H1 (cell line): ENCODE measurements at regions not wholly inside any gene's neighbourhood (a gene's known extent, or its start where the extent isn't known, plus 50 kb on each side); places are given as distances from the start of the nearest gene placed in this dataset.

Experiments used
- CTCF ChIA-PET: fragments of 300-600 bp; sonication (Branson Sonifier 250); formaldehyde crosslinking; loops from one replicate; lab custom pipeline; 2021; ENCODE audit not compliant: partially characterized antibody; lab: Charles Lee
- POLR2A ChIA-PET: fragments of 300-600 bp; sonication (Branson Sonifier 250); formaldehyde crosslinking; loops from one replicate; lab custom pipeline; 2021; ENCODE audit warnings: inconsistent platforms; ENCODE audit not compliant: partially characterized antibody; lab: Charles Lee
- DNase-seq, 2 experiments: peaks; one replicate each; pipeline versions ENCODE4 v3.0.0 to v3.0.0-alpha.2; 2010 to 2022; ENCODE audit warnings: low spot score in 2 of 2, low read depth in 1 of 2, mixed read lengths in 1 of 2
- FAIRE-seq: peaks from 2 replicates; lab custom pipeline; 2011; peaks lifted over from hg19 to GRCh38; lab: Jason Lieb, UNC
- H2AFZ ChIP-seq: 2 replicates; pipeline ENCODE4 v1.8.1; 2012; ENCODE audit warnings: low read length, inconsistent platforms
- H2AK5ac ChIP-seq: 2 replicates; pipeline ENCODE4 v1.6.1; 2013; ENCODE audit warnings: low read depth, low read length
- H2BK120ac ChIP-seq: replicated peaks from 2 replicates; pipeline ENCODE3; 2013; ENCODE audit warnings: low read depth, low read length, inconsistent platforms
- H2BK12ac ChIP-seq: 2 replicates; pipeline ENCODE4 v1.6.1; 2013; ENCODE audit warnings: low read depth, low read length
- H2BK15ac ChIP-seq: 2 replicates; pipeline ENCODE4 v1.6.1; 2013; ENCODE audit warnings: low read length
- H2BK20ac ChIP-seq: 2 replicates; pipeline ENCODE4 v1.6.1; 2013; ENCODE audit warnings: low read length
- H2BK5ac ChIP-seq: 2 replicates; pipeline ENCODE4 v1.6.1; 2013; ENCODE audit warnings: low read depth, low read length
- H3K14ac ChIP-seq: 2 replicates; pipeline ENCODE4 v1.6.1; 2013; ENCODE audit warnings: inconsistent platforms; ENCODE audit not compliant: insufficient read length
- H3K18ac ChIP-seq: 2 replicates; pipeline ENCODE4 v1.6.1; 2013; ENCODE audit warnings: low read length; ENCODE audit errors: extremely low read depth
- H3K23ac ChIP-seq: 2 replicates; pipeline ENCODE4 v1.6.1; 2013; ENCODE audit warnings: inconsistent platforms; ENCODE audit not compliant: insufficient read length
- H3K23me2 ChIP-seq: 2 replicates; pipeline ENCODE4 v1.6.1; 2013; ENCODE audit warnings: low read depth, low read length
- H3K27ac ChIP-seq: 2 replicates; pipeline ENCODE4 v1.6.1; 2011; ENCODE audit warnings: low read depth, low read length, inconsistent platforms
- H3K27me3 ChIP-seq, 4 experiments: replicated peaks in 1 of 4; 1 replicate in 1 of 4; 2 replicates in 3 of 4; pipeline versions ENCODE4 v1.6.1 to v1.8.1; 2011 to 2013; ENCODE audit warnings: low read length in 3 of 4, mild to moderate bottlenecking in 3 of 4, inconsistent platforms in 2 of 4, mixed read lengths in 2 of 4, moderate library complexity in 1 of 4; ENCODE audit not compliant: control insufficient read depth in 3 of 4, insufficient read depth in 3 of 4; ENCODE audit errors: extremely low read depth in 1 of 4
- H3K36me3 ChIP-seq, 4 experiments: 2 replicates each; pipeline versions ENCODE4 v1.6.1 to v1.8.1; 2011 to 2013; ENCODE audit warnings: mild to moderate bottlenecking in 4 of 4, low read length in 3 of 4, moderate library complexity in 2 of 4, control low read depth in 1 of 4, inconsistent platforms in 1 of 4; ENCODE audit not compliant: insufficient read depth in 4 of 4, control insufficient read depth in 2 of 4
- H3K4ac ChIP-seq: replicated peaks from 2 replicates; pipeline ENCODE3; 2013; ENCODE audit warnings: low read length, low read depth, mixed read lengths, inconsistent platforms; ENCODE audit not compliant: insufficient read length
- H3K4me1 ChIP-seq, 4 experiments: replicated peaks in 1 of 4; 1 replicate in 1 of 4; 2 replicates in 3 of 4; pipeline versions ENCODE4 v1.6.1 to v1.8.1; 2011 to 2013; ENCODE audit warnings: low read length in 3 of 4, inconsistent platforms in 2 of 4, mixed read lengths in 1 of 4; ENCODE audit not compliant: insufficient read depth in 4 of 4, control insufficient read depth in 3 of 4
- H3K4me2 ChIP-seq, 2 experiments: 2 replicates each; pipeline versions ENCODE4 v1.6.1 to v1.8.1; 2011 to 2013; ENCODE audit warnings: low read depth in 2 of 2, low read length in 2 of 2, control low read depth in 1 of 2, inconsistent platforms in 1 of 2, mild to moderate bottlenecking in 1 of 2; ENCODE audit not compliant: insufficient read depth in 1 of 2
- H3K4me3 ChIP-seq, 4 experiments: fragments of 200-600, 300-600 bp in 1 of 4; sonication (generic), shearing (Covaris generic), sonication (Bioruptor Twin) in 1 of 4; 2 replicates each; pipeline versions ENCODE4 v1.5.1 to v1.8.1; 2011 to 2016; ENCODE audit warnings: low read length in 4 of 4, low read depth in 3 of 4, control low read depth in 2 of 4, inconsistent platforms in 2 of 4, mild to moderate bottlenecking in 2 of 4, mixed read lengths in 1 of 4, moderate library complexity in 1 of 4; ENCODE audit not compliant: insufficient read depth in 2 of 4; ENCODE audit errors: extremely low read depth in 1 of 4
- H3K56ac ChIP-seq: replicated peaks from 2 replicates; pipeline ENCODE3; 2013; ENCODE audit warnings: low read depth, mild to moderate bottlenecking, mixed read lengths, low read length, inconsistent platforms; ENCODE audit not compliant: insufficient read length
- H3K79me1 ChIP-seq: 2 replicates; pipeline ENCODE4 v1.6.1; 2013; ENCODE audit warnings: low read depth, low read length, control low read depth
- H3K79me2 ChIP-seq, 2 experiments: 2 replicates each; pipeline versions ENCODE4 v1.6.1 to v1.8.1; 2012 to 2013; ENCODE audit warnings: low read length in 2 of 2, mild to moderate bottlenecking in 2 of 2, inconsistent platforms in 1 of 2; ENCODE audit not compliant: insufficient read depth in 2 of 2, control insufficient read depth in 1 of 2
- H3K9ac ChIP-seq, 4 experiments: replicated peaks in 1 of 4; 1 replicate in 1 of 4; 2 replicates in 3 of 4; pipeline versions ENCODE4 v1.6.1 to v1.8.1; 2011 to 2013; ENCODE audit warnings: low read depth in 3 of 4, low read length in 3 of 4, control low read depth in 2 of 4, mild to moderate bottlenecking in 2 of 4, moderate library complexity in 2 of 4, inconsistent platforms in 1 of 4; ENCODE audit errors: extremely low read depth in 1 of 4
- H3K9me3 ChIP-seq, 2 experiments: 2 replicates each; pipeline versions ENCODE4 v1.6.1 to v1.8.1; 2012 to 2013; ENCODE audit warnings: mild to moderate bottlenecking in 2 of 2, moderate library complexity in 2 of 2, control low read depth in 1 of 2, inconsistent platforms in 1 of 2, low read depth in 1 of 2, low read length in 1 of 2, mixed read lengths in 1 of 2; ENCODE audit not compliant: insufficient read depth in 2 of 2
- H4K20me1 ChIP-seq, 2 experiments: replicated peaks in 1 of 2; 2 replicates each; pipeline versions ENCODE3 to v1.8.1; 2011 to 2013; ENCODE audit warnings: inconsistent platforms in 2 of 2, low read length in 2 of 2, mild to moderate bottlenecking in 1 of 2; ENCODE audit not compliant: insufficient read depth in 2 of 2, control insufficient read depth in 1 of 2
- H4K5ac ChIP-seq: 2 replicates; pipeline ENCODE4 v1.6.1; 2013; ENCODE audit warnings: low read length, low read depth, mixed read lengths, inconsistent platforms; ENCODE audit not compliant: insufficient read length
- H4K8ac ChIP-seq: 2 replicates; pipeline ENCODE4 v1.8.0; 2013; ENCODE audit warnings: mild to moderate bottlenecking, moderate library complexity, low read length, inconsistent platforms; ENCODE audit not compliant: insufficient read depth; ENCODE audit errors: extremely low read depth
- H4K91ac ChIP-seq: replicated peaks from 2 replicates; pipeline ENCODE3; 2013; ENCODE audit warnings: low read length, mixed read lengths, inconsistent platforms; ENCODE audit not compliant: insufficient read length
- JUND ChIP-seq: IDR thresholded peaks from 2 replicates; pipeline ENCODE4 v1.6.1; 2011; ENCODE audit warnings: mild to moderate bottlenecking, improper control_type of control experiment, low read length
- KDM5A ChIP-seq: fragments of 200-600 bp; IDR thresholded peaks from 2 replicates; pipeline ENCODE4 v1.7.1; 2012; ENCODE audit warnings: mild to moderate bottlenecking, low read length, inconsistent platforms, mixed read lengths
- POU5F1 ChIP-seq: IDR thresholded peaks from 2 replicates; pipeline ENCODE4 v1.6.1; 2011; ENCODE audit warnings: low read depth, mild to moderate bottlenecking, low read length, moderate library complexity
- TCF12 ChIP-seq: IDR thresholded peaks from 2 replicates; pipeline ENCODE4 v1.6.1; 2011; ENCODE audit warnings: low read depth, mild to moderate bottlenecking, low read length
- YY1 ChIP-seq: IDR thresholded peaks from 2 replicates; pipeline ENCODE4 v1.6.1; 2011; ENCODE audit warnings: low read depth, mild to moderate bottlenecking, low read length
- WGBS, 2 experiments: shearing (Covaris generic) in 1 of 2; methylation state at CpG; one replicate each; pipeline versions ENCODE4 v1.1.6 to v1.1.7; 2013 to 2015; ENCODE audit warnings: low lambda C conversion rate in 2 of 2, mixed read lengths in 2 of 2, inconsistent platforms in 1 of 2, low coverage in 1 of 2, missing lambda C conversion rate in 1 of 2; ENCODE audit not compliant: insufficient replicate concordance in 2 of 2, insufficient coverage in 1 of 2, insufficient read length in 1 of 2; ENCODE audit errors: extremely low coverage in 1 of 2, missing lambda C conversion rate in 1 of 2; 5-methylcytosine and 5-hydroxymethylcytosine counted together
- TF ChIP-seq, protein P1 (sequence below), 3 experiments: IDR thresholded peaks; 1 replicate in 2 of 3; 2 replicates in 1 of 3; pipeline versions ENCODE4 v1.5.1 to v1.6.1; 2011; ENCODE audit warnings: low read length in 3 of 3, mild to moderate bottlenecking in 3 of 3, inconsistent platforms in 2 of 3, low read depth in 1 of 3, moderate library complexity in 1 of 3; ENCODE audit not compliant: insufficient read depth in 1 of 3; ENCODE audit errors: control extremely low read depth in 1 of 3
- TF ChIP-seq, protein P2 (sequence below): IDR thresholded peaks from 2 replicates; pipeline ENCODE4 v1.6.1; 2012; ENCODE audit warnings: inconsistent platforms

DNA sequence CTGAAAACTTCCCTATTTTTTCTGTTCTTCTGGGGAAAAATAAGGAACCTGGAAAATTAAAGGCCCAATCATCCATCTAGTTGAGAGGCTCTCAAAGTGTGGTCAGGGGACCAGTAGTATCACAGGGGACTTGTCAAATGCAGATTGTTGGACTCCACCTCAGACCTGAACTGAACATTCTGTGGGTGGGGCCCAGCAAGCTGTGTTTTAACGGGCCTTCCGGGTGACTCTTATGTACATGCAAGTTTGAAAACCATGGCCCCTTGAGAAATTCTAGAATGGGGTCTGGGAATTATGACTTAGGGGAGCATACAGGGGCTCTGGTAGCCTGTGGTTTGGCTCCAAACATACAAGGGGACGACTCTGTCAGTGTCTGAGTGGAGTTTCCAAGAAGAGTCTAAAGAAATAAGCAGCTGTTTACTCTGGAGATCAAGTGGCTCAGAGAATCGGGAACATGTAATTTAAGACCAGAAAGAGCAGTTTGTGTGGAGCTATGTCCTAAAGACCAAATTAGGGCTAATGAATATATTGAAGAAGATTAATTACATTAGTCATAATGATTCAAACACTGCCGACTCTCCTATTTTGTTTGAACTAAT is 177.4 kb downstream of the SLC28A3 start:
- no peaks in the 10 kb centered on the region for H3K79me1 ChIP-seq
- DNase-seq, result no peak
- H2BK5ac ChIP-seq, result no peak overlapping the region
- H3K36me3 ChIP-seq, result no peaks in the 10 kb centered on the region
- H3K27me3 ChIP-seq, result no peaks in the 10 kb centered on the region
- H3K9ac ChIP-seq, result no peak overlapping the region
- no peak for TF ChIP-seq POU5F1
- no peak for TF ChIP-seq JUND
- no peak for TF ChIP-seq KDM5A
- no peak for TF ChIP-seq YY1
- TF ChIP-seq, protein P1, sequence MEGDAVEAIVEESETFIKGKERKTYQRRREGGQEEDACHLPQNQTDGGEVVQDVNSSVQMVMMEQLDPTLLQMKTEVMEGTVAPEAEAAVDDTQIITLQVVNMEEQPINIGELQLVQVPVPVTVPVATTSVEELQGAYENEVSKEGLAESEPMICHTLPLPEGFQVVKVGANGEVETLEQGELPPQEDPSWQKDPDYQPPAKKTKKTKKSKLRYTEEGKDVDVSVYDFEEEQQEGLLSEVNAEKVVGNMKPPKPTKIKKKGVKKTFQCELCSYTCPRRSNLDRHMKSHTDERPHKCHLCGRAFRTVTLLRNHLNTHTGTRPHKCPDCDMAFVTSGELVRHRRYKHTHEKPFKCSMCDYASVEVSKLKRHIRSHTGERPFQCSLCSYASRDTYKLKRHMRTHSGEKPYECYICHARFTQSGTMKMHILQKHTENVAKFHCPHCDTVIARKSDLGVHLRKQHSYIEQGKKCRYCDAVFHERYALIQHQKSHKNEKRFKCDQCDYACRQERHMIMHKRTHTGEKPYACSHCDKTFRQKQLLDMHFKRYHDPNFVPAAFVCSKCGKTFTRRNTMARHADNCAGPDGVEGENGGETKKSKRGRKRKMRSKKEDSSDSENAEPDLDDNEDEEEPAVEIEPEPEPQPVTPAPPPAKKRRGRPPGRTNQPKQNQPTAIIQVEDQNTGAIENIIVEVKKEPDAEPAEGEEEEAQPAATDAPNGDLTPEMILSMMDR (IDR thresholded peaks at IDR 0.05; ENCODE audit: control extremely low read depth in 1 of 3, insufficient read depth in 1 of 3, low read depth in 1 of 3, low read length in 3 of 3), result no peak
- TF ChIP-seq, protein P2, sequence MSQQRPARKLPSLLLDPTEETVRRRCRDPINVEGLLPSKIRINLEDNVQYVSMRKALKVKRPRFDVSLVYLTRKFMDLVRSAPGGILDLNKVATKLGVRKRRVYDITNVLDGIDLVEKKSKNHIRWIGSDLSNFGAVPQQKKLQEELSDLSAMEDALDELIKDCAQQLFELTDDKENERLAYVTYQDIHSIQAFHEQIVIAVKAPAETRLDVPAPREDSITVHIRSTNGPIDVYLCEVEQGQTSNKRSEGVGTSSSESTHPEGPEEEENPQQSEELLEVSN, result no peak
- TF ChIP-seq TCF12, result no peak
- no peak overlapping the region for H2BK12ac ChIP-seq
- H3K4me2 ChIP-seq, result no peak overlapping the region
- H4K20me1 ChIP-seq, result no peaks in the 10 kb centered on the region
- WGBS, 2 experiments, result 89% methylated on average over 5 of the region's 5 CpGs; no CpG with 5 or more reads in 1 of the 2 experiments
- H3K4ac ChIP-seq, result no peak overlapping the region
- H3K27ac ChIP-seq, result no peak overlapping the region
- ChIA-PET POLR2A (no interaction called here), CTCF (interaction anchor here (1.0 to 4.5 kb wide), 4 partner anchors 10 to 226 kb away, joined by 3 to 42 read pairs (median 3); no protein-coding TSS in a partner anchor)
- no peak overlapping the region for H2BK20ac ChIP-seq
- H3K79me2 ChIP-seq, result no peaks in the 10 kb centered on the region
- no peak overlapping the region for H4K91ac ChIP-seq
- H2AFZ ChIP-seq, result no peak overlapping the region
- H4K5ac ChIP-seq, result no peak overlapping the region
- no peak overlapping the region for H3K23ac ChIP-seq
- H3K14ac ChIP-seq, result no peak overlapping the region
- FAIRE-seq, result no peak
- no peak overlapping the region for H4K8ac ChIP-seq
- no peak overlapping the region for H2BK15ac ChIP-seq
- no peak overlapping the region for H2BK120ac ChIP-seq
- no peaks in the 10 kb centered on the region for H3K9me3 ChIP-seq
- H3K18ac ChIP-seq, result no peak overlapping the region
- H3K4me3 ChIP-seq, result no peak overlapping the region
- no peaks in the 10 kb centered on the region for H3K23me2 ChIP-seq
- no peak overlapping the region for H3K56ac ChIP-seq
- H3K4me1 ChIP-seq, result no peaks in the 10 kb centered on the region
- H2AK5ac ChIP-seq, result no peak overlapping the region
